ENCODE measurements at regions not wholly inside any gene's neighbourhood (a gene's known extent, or its start where the extent isn't known, plus 50 kb on each side); places are given as distances from the start of the nearest gene placed in this dataset.
"Not testable (repeated sequence)": the region's sequence is repeated elsewhere in the genome, so short reads cannot be mapped to it uniquely, and the experiment has no call there.

DNA sequence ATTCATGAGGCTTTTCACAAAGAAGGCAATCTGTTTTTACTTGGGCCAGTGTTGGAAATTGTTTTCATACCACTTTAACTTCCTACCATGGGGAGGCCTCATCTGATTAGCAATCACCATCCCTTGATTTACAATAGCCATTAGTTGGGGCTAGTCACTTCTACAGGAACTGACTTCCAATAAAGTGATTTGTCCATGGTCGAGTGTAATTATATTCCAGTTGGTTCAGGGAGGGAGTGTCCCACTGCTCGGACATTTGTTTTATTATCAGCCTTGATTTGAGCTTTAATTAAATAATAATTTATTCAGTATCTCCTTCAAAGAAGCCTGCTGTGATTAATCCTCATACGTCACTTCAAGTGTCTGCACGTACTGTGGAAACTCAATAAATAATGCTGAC is 233.9 kb upstream of the CNTNAP5 start:
- DNase-seq (ENCODE audit: low read depth in 2 of 3, low spot score in 2 of 3): no peak

GRCh38 chr2:123791684-123792083 is 233.4 kb upstream of the CNTNAP5 start:
- peak in 2 of 3 donors; percentile 31 to 71 for DNase-seq (ENCODE audit: low read depth in 2 of 3, low spot score in 2 of 3)

- not testable (repeated sequence) for DNase-seq (ENCODE audit: low read depth in 2 of 3, low spot score in 2 of 3)
These were observed 221.0 kb upstream of the CNTNAP5 start for GRCh38 chr2:123804126-123804525.

DNA sequence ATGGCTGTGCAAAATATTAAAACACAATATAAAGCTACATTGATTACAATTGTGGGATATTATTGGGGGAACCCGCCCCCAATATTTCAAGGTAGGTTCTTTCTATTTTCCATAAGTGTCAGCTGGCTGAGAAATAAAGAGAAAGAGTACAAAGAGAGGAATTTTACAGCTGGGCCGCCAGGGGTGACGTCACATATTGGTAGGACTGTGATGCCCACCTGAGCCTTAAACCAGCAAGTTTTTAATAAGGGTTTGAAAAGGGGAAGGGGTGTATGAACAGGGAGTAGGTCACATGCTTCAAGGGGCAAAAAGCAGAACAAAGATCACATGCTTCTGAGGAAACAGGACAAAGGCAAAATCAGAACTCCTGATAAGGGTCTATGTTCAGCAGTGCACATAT is 219.3 kb upstream of the CNTNAP5 start:
- not testable (repeated sequence) for DNase-seq (ENCODE audit: low read depth in 2 of 3, low spot score in 2 of 3)

DNA sequence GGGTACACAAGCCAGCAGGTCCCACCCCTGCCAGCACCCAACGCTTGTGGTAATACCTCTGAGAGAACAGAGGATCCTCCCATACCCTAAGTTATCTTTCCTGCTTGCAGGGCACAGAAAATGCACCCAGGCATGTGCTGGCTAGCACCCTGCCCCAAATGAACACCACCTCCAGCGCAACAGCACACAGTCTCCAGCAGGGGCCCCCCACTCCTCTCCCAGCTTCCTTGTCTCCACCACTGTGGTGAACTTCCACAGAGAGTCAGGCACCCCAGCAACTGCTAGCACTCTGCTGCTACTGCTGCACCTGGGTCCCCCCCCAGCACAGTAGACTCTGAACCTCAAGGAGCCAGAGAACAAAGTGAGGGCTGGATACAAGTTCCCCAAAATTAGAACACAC is 216.8 kb upstream of the CNTNAP5 start:
- no peak for DNase-seq (ENCODE audit: low read depth in 2 of 3, low spot score in 2 of 3)

DNA sequence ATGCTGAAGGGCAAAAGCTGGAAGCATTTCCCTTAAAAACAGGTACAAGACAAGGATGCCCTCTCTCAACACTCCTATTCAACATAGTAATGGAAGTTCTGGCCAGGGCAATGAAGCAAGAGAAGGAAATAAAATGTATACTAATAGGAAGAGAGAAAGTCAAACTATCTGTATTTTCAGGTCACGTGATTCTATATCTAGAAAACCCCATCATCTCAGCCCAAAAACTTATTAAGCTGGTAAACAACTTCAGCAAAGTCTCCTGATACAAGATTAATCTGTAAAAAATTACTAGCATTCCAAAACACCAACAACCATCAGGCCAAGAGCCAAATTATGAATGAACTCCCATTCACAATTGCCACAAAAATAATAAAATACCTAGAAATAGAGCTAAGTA is 213.2 kb upstream of the CNTNAP5 start:
- DNase-seq (ENCODE audit: low read depth in 2 of 3, low spot score in 2 of 3): no peak

DNA sequence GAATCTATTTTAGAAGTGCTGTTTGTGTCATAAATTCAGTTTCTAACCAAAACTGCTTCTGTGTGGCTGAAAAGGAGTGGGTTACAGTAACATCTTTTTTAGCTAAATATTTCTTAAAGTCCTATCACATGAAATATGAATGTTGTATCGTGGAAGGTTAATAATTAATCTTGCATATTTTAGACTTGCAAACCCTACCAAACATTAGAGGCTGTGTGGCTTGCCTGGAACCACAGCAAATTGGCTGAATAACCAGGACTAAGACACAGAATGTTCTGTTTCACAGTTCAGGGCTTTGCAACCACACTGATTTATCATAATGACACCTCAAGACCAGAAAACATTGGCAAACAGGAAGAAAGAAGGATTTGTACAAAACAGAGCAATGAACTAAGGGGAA is 208.9 kb upstream of the CNTNAP5 start:
- no peak for DNase-seq (ENCODE audit: low read depth in 2 of 3, low spot score in 2 of 3)

- DNase-seq (ENCODE audit: low read depth in 2 of 3, low spot score in 2 of 3): no peak
These were observed 208.2 kb upstream of the CNTNAP5 start for GRCh38 chr2:123816928-123817327.

- no peak for DNase-seq (ENCODE audit: low read depth in 2 of 3, low spot score in 2 of 3)
These were observed 198.3 kb upstream of the CNTNAP5 start for GRCh38 chr2:123826729-123827271.

DNA sequence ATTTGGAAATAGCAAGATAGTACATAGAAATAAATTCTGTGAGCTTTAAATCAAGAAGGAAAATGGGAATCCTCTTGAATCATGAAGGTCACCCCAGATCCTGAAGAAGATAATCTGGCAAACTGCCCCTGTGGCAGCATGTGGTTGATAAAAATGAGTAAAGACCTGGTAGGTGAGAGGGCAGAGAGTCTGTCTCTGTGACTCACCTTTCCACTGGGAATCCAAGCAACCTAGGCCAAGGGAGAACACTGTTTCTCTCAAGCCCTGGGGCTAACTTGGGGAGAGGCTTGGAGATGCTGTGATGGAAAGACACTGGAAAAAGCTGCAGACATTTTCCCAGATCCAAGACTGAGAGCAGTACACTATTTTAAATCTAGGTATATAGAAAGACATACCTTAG is 185.8 kb upstream of the CNTNAP5 start:
- no peak for DNase-seq (ENCODE audit: low read depth in 2 of 3, low spot score in 2 of 3)

DNA sequence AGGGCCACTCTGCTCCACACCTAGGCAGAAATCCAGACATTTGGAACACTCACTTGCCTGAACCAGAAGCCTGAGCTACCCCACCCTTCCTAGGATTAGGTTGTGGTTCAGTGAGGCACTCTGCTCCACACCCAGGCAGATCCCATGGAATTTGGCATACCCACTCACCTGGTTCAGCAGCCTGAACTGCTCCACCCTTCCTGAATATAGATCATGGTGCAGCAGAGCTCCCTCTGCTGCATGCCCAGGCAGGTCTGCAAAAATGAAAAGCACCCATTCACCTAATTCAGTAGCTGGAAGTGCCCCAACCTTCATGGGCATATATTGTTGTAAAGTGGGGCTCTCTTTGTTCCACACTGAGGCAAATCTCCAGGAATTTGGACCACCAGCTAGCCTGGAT is 185.1 kb upstream of the CNTNAP5 start:
- no peak for DNase-seq (ENCODE audit: low read depth in 2 of 3, low spot score in 2 of 3)

- DNase-seq (ENCODE audit: low read depth in 2 of 3, low spot score in 2 of 3): no peak
These were observed 184.5 kb upstream of the CNTNAP5 start for GRCh38 chr2:123840574-123840973.

- DNase-seq (ENCODE audit: low read depth in 2 of 3, low spot score in 2 of 3): no peak
These were observed 173.8 kb upstream of the CNTNAP5 start for GRCh38 chr2:123851281-123851680.

DNA sequence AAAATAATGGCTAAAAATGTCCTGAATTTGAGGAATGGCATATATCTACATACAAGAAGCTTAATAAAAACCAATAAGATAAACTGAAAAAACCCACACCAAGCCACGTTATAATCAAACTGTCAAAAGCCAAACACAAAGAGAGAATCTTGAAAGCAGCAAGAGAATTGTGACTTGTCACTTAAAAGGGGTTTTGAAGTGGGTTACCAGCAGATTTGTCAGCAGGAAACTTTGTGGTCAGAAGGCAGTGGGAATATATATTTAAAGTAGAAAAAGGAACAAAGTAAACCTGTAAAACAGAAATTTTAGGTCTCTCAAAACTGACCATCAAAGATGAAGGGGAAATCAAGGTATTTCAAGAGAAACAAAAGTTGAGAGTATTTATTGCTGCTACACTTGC is 171.9 kb upstream of the CNTNAP5 start:
- DNase-seq (ENCODE audit: low read depth in 2 of 3, low spot score in 2 of 3): peak in 1 of 3 donors; percentile 29

DNA sequence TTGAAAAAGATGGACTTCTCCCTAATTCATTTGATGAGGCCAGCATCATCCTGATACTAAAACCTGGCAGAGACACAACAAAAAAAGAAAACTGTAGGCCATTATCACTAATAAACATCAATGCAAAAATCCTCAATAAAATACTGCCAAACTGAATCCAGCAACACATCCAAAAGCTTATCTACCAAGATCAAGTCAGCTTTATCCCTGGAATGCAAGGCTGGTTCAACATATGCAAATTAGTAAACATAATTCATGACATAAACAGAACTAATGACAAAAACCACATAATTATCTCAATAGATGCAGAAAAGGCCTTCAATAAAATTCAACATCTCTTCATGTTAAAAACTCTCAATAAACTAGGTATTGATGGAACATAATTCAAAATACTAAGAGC is 166.1 kb upstream of the CNTNAP5 start:
- peak in 1 of 3 donors; percentile 54 for DNase-seq (ENCODE audit: low read depth in 2 of 3, low spot score in 2 of 3)

GRCh38 chr2:123864416-123864815 is 160.7 kb upstream of the CNTNAP5 start:
- no peak for DNase-seq (ENCODE audit: low read depth in 2 of 3, low spot score in 2 of 3)

GRCh38 chr2:123870206-123870880 is 154.7 kb upstream of the CNTNAP5 start:
- DNase-seq (ENCODE audit: low read depth in 2 of 3, low spot score in 2 of 3): no peak

- no peak for DNase-seq (ENCODE audit: low read depth in 2 of 3, low spot score in 2 of 3)
These were observed 154.2 kb upstream of the CNTNAP5 start for GRCh38 chr2:123870881-123871276.

- DNase-seq (ENCODE audit: low read depth in 2 of 3, low spot score in 2 of 3): peak in 1 of 3 donors; percentile 38
These were observed 134.9 kb upstream of the CNTNAP5 start for GRCh38 chr2:123890148-123890547.

DNA sequence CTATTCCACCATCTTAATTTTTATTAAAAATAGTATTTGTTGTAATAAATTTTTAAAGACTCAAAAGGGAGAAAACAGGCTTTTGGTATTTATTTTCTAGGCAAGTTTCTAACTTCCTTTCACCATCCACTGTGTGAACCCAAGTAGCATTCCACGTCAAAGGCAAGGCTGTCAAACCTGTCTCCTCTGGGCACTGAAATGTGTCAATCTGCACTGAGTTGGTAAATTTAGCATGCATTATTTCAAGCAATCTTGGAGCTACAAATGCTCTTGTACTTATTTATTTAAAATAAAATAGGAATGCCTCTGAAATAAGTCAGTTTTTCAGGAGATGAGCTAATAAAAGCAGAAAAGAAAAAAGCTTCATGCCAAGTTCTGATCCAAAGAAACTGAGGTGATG is 130.9 kb upstream of the CNTNAP5 start:
- DNase-seq (ENCODE audit: low read depth in 2 of 3, low spot score in 2 of 3): no peak

- DNase-seq (ENCODE audit: low read depth in 2 of 3, low spot score in 2 of 3): no peak
These were observed 129.4 kb upstream of the CNTNAP5 start for GRCh38 chr2:123895651-123896050.

- DNase-seq (ENCODE audit: low read depth in 2 of 3, low spot score in 2 of 3): peak in 1 of 3 donors; percentile 55
These were observed 123.8 kb upstream of the CNTNAP5 start for GRCh38 chr2:123901256-123901655.

DNA sequence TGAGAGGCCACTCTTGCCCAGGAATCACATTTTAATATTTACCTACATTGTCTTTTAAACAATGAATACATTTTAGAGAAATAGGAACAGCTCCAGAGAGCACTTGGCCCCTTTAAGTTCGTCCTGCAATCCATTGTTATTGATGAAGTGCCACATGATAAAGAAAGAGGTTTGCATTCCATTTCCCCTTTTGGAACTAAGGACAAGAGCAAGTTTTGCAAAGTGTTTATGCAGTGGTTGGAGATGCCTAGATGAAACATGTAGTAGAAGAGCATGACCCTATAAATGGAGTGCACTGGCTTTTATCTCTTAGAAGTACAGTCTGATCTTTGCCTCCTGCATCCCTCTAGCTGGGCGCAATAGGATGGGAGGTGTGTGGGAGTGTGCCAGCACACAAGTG is 118.7 kb upstream of the CNTNAP5 start:
- DNase-seq (ENCODE audit: low read depth in 2 of 3, low spot score in 2 of 3): no peak

Measured in hematopoietic multipotent progenitor cell (in vitro differentiated cells).